ENCODE measurements at regions not wholly inside any gene's neighbourhood (a gene's known extent, or its start where the extent isn't known, plus 50 kb on each side); places are given as distances from the start of the nearest gene placed in this dataset.

DNA sequence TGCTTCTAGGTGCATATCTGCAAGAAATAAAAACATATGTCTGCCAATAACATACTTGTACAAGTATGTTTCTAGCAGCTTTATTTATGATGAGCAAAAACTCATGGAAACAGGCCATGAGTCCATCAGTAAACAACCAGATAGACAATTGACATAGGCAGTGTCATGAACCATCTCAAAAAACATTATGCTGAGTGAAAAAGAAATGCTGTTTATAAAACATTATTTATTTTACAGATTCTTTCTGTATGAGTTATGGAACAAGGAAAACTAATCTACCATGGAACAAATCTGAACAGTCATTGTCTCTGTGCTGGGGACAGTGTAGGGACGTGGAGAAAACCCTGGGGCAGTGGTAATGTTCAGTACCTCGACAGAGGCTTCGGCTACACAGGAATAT is 283.9 kb downstream of the UQCRFS1 start:
- DNase-seq, result no peak

DNA sequence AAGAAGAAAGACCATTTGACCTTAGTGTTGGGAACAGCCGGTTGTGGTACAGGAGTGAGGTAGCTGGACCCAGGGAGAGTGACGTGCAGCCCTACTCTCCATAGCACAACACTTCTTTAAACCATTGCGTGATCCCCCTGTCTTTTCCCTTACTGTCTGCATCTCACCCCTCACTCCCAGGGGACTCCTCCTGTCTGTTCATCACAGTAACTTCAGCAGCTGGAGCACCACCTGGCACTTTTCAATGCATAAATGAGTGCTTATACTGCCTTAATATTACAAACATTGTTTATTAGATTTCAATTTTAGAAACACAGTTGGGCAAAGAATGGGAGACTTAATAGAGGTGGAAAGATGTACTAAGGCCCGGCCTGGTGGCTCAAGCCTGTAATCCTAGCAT is 285.5 kb downstream of the UQCRFS1 start:
- DNase-seq, result no peak

DNA sequence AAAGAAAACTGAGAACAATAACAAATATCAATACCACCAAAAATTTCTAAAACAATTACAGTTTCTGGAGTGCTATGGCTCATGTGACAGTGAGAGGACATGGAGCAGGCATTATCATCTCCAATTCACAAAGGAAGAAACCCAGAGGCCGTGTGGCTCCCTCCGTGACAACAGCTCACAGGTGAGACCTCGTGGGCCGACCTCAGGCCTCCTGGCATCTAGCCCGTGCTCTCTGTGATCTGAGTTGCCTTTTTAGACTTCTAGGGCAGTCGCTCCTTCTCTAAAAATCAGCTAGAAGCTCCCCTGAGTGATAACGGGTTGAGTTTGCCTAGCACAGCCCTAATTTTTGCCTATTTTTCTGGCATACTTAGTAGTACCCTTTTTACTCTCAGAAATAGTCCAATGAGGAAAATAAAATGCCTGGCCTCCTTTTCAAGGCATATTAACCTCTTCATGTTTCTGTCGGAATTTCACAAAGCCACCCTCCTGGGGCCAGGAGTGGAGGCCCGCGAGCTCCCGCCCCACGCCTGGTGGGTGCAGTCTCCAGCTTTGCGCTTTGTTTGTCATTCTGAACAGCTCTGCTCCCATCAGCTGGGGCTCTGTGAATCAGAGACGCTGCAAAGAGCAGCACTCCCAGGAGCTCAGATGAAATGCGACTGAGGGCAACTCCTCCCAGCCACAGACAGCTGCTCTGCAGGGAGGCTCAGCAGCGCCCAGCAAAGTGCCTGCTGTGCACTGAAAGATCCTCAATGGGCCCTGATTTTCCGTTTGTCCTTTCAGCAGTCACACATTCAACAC is 292.5 kb downstream of the UQCRFS1 start:
- DNase-seq, result no peak

DNA sequence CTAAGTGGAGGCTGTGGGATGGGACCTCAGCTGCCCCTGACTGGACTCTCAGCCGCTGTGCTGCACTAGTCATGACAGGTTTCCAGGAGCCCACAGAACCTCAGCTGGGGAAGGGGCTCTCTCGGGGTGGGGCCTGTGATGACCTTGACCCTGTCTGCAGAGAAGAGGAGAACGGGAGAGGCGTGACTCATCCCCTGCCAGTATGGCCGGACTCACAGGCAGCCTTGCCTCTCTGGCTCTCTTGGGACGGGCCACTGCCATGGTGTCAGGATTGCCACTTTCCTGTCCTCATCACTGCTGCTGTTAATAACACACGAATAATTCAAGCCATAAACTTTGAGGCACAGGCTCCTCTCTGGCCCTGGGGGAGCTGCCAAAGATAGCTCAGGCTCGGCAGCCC is 295.3 kb downstream of the UQCRFS1 start:
- no peak for DNase-seq

DNA sequence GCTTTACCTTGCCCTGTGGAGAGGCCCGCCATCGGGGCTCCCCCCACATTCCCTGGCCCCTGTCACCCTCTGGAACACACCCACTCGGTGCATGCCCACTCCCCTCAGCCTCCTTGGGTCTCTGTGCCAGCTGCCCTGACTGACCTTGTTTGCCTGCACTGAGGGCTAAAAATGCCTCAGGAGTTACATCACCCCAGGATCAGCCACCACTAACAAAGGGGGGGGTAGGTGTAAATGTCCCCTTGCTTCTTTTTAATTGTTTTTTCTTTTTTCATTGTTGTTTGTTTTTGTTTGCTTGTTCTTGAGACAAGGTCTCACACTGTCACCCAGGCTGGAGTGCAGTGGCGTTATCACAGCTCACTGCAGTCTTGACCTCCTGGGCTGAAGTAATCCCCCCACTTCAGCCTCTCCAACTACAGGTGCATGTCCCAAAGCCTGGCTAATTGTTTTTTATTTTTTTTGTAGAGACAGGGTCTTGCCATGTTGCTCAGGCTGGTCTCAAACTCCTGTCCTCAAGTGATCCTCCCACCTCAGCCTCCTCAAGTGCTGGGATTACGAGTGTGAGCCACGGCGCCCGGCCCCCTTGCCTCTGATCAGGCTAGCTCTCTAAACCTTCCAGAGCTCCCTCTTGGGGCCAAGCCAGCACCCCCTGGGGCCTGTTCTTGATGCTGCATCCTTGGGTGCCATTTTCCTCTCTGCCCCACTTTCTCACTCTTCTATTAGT is 297.1 kb downstream of the UQCRFS1 start:
- no peak for DNase-seq

DNA sequence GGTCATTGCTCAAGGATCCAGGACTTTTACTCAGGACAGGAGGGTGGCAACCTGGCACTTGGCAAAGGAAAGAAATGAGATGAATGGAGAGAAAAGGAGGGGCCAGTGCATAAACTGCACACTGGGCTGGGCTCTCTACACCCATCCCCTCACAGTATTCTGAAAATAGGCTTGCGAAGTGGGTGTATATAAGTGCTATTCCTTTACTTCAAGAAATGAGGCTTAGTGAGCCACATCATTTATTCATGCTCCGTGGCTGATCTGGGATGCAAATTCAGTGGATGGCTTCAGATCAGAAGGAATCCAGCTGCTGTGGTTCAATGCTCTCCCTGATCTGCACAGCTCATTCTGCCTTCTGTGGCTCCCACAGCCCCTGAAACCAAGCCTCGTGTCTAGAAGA is 297.7 kb downstream of the UQCRFS1 start:
- no peak for DNase-seq

DNA sequence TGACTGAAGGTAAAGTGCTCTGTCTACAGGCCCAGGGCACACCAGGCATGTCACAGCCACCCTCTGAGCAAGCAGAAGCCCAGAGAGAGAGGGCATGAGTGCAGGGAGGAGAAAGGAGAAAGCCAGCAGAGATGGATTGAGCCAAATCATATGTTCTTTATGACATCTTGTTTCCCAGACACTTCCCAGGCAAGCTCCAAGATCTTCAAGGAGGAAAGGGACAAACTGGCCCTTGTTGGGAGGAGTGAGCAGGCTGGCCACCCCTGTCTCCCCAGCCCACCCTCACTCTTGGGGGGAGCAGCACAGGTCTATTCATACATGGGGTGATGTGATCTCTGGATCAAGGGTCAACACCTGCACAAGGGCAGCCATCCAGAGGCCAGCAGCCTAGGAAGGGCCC is 298.8 kb downstream of the UQCRFS1 start:
- no peak for DNase-seq

DNA sequence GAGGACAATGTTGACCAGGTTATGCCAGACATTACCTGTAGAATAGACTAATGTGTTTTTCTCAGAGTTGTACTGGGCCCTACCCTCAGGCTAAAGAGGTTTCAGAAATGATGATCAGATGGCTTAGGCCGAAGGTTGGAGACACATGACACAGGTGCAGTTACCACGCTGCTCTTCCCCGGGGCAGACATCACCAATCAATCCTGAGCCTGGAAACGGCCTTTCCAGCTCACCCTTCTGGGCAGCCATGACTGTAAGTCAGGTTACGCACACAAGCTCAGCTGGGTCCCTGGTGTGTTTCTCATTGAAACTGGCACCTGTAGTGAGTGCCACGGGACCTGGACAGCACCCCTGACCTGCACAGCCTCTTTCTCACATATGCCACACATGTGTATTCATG is 299.3 kb downstream of the UQCRFS1 start:
- DNase-seq, result no peak

DNA sequence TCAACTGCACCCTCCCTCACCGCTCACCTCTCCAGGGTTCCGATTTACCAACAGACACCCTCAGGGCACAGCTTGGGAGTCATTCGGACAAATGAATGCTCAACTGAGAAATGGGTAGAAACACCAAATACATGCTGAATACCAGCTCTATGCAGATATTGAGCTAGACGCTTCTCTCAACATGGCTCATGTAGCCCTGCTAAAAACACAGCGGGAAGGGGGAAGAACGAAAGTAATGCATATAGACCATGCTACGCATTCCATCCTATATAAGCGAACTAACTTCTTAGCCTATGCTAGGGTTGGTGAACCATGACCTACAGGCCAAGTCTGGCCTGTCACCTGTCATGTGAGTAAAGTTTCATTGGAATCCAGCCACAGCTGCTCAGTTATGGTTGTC is 304.0 kb downstream of the UQCRFS1 start:
- DNase-seq, result no peak

DNA sequence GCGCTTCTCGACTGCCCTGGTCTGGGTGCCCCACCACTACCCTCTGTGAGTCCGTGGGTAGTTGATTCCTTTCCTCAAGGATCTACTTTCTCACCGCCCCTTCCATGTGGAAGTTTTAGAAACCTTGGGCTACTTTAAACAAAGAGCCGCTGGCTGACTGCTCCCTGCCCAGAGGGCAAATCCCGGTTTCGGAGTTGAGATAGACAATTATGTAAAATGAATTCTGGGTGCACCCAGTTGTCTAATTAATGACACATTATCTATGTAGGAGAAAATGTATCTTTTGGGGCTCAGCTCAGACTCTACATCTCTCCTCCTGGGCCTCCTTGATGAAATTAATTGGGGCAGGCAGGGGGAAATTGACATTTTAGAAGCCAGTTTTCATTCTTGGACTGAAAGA is 305.4 kb downstream of the UQCRFS1 start:
- DNase-seq, result no peak

DNA sequence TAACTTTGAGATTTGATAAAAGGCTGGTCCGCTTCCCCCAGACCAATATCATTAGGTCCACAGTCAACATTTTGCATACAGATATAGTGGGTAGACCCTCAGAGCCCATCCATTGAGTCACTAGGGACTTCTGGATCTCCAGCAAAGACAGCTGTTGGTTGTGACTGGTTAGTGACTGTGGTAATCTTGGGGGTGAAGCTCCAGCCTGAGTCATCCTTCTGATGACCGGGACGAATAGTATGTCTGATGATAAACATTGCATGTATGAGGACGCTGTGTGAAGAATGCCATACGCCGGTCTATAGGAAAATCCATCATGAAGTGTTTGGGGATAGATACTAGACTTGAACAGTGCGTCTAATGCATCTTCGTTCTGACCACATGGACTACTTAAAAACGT is 307.0 kb downstream of the UQCRFS1 start:
- DNase-seq, result no peak

DNA sequence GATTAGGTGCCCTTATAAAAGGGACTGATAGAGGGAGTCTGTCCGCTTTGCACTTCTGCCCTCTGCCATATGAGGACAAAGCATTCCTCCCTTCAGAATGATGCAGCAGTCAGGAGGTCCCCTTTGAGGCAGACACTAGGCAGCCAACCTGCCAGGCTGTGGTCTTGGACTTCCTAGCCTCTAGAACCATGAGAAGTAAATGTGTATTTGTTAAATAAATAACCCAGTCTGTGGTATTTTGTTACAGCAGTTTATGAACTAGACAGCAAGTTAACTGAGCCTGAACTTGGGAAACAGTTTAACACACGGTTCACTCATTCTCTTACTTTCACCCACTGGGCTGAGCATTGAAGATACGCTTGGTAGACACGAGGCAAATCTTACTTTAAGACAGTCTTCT is 313.2 kb downstream of the UQCRFS1 start:
- DNase-seq, result no peak

DNA sequence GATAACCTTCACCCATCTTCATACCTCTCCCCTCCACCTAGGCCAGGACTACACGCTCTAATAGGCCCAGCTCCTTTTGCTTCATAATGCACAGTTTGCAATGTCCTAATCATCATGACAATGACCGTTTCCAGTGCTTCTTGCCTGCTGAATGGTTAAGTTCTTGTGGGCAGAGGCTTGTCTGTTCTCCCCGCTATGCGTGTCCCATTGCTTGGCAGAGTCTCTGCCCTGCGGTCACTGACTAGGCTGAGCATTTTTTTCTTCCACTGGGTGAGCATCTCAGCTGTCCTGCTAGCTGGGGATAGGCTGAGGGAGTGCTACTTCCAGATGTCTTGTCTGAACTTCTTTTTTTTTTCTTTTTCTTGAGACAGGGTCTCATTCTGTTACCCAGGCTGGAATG is 314.7 kb downstream of the UQCRFS1 start:
- DNase-seq, result no peak

DNA sequence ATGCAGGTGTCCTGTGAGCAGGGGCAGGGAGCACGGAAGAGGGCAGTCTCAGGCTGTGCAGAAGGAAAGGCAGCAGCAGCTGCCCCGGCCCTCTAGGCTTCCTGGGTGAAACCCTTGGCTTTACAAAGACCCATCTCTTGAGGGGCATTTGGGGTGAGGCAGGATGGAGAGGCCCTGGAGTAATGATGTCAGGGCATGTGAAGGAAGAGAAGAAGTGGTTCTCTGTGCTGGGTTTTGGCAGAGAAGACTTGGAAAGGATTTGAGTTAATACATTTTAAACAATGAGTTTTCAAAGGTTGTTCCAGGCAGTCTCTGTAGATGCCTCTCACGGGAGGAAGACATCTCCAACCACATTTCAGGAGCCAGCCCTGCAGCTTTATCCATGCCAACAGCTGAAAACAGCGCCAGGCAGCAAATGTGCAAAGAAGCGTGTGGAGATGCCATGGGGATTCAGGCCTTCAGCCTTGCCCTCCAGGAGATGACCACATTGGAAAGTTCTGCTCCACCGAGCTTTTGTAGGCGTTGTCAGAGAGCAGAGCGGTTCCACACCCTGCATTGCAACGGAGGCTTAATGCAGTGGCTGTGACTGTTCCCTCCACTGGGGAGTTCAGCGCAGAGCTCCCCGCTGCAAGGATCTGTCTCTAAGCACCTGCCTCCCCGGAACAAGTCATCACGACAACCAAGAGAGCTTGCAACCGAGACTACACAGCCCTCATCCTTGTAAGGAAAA is 322.8 kb downstream of the UQCRFS1 start:
- DNase-seq, result no peak

DNA sequence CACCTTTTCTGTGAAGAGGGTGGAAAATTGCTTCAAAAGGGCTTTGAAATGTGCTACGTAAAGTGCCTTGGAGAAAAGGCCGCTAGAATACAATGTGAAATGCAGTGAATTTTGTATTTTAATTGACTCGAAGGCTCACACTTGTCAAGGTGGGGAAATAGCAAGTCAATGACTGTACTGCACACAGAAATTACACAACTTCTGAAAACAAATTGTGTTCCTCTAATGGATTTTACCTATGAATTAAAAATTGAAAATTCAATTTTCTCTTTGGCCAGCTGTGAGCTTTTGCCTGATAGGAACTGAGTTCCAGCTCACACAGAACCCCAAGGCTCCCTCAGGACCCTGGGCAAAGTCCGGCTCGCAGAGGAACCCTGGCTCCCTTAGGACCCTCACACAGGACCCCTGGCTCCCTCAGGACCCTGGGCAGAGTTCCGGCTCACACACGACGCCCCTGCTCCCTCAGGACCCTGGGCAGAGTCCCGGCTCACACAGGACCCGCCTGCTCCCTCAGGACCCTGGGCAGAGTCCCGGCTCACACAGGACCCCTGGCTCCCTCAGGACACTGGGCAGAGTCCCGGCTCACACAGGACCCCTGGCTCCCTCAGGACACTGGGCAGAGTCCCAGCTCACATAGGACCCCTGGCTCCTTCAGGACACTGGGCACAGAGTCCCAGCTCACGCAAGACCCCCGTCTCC is 324.9 kb downstream of the UQCRFS1 start:
- no peak for DNase-seq

DNA sequence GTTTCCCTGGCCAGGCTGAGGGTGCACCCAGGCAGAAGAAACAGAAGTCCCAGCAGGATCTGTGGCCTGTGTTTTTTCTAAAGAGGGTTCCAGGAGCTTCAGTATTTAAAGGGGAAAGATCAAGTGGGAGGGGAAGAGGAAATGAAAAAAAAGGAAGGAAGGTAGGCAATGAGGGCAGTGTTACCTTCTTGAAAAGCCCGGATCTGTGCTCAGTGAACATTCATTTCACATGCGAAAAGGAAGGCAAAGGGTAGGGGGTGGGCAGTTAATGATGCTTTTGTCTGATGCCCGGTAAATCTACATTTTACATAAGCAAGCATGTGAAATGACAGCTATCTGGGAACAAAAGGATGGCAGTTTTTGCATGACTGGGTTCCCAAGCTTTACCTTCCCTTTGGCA is 326.2 kb downstream of the UQCRFS1 start:
- DNase-seq, result no peak

DNA sequence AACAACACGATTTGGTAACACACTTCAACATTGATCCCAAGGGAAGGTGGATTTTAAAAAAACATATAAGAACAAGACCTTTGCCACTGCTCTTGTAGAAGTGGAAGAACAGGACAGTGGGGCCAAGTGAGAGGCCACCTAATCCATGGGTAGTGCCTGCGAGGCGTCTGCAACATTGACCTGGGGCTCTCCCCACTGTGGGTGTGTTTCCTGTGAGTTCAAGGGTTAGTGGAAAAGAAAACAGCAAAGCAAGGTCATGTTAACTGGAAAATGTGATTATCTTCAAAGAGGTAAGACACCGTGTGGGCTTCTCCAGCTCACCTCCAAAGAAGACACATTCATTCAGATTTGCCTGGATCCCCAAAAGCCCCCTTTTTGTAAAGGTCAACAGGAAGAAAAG is 327.0 kb downstream of the UQCRFS1 start:
- DNase-seq, result no peak

DNA sequence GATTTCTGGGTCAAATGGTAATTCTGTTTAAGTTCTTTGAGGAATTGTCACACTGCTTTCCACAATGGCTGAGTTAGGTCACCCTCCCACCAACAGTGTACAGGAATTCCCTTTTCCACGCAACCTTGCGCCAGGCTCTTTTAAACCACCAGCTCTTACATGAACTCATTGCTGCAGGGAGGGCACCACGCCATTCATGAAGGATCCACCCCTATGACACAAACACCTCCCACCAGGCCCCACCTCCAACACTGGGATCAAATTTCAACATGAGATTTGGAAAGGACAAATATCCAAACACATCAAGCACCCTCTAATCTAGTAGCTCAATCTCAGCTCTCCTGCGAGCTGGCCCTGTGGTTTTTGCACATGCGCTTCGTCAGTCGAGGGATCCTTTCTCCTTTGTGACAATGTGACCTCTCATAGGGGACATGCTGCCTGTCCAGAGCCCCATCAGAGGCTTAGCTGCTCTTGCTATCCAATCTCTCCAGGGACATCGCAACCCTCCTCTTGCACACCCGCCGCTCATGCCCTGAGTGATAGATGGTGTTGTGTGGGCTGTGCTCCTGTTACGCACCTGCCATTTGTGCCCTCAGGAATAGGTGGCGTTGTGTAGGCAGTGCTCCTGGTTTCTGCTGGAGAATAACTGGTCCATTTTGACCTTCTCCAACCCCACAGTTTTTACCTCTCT is 328.0 kb downstream of the UQCRFS1 start:
- DNase-seq, result no peak

DNA sequence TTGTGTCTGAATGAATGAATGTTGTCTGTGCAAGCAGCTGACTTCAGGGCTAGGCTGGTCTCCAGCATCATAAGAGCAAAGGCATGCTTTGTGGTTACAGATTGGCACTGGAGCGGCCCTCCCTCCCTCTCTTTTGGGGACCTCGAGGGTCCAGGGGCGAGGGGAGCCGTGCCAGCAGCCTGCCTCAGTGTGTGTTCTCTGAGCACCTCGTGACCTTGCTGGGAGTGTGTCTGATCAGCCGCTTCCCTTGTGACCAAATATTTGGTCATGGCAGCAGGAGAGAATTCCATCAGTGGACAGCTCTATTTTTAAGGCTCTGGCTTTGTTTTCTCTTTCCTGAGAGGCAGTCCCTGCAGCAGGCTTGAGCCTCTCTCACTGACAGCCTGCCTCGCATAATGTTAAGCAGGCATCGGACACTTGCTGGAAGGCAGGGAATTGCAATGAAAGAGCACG is 329.7 kb downstream of the UQCRFS1 start:
- DNase-seq, result no peak

DNA sequence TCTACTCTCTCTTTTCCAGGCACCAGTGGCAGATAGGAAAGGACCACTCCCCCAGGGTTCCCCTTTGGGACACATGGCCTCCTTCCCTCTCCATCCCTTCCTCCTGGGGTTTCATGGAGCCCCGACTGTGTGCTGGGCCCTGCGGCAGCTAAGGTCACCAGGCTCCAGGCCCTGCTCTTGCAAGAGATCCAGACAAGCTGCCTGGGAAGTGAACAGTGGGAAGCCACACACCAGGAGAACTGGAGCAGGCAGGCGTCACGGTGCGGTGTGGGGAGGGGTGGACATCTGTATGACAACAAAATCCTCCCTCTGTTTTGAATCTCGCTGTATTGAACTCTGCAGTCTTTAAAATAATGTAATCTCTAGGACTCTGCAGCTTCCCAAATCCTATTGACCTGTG is 330.1 kb downstream of the UQCRFS1 start:
- DNase-seq, result no peak

DNA sequence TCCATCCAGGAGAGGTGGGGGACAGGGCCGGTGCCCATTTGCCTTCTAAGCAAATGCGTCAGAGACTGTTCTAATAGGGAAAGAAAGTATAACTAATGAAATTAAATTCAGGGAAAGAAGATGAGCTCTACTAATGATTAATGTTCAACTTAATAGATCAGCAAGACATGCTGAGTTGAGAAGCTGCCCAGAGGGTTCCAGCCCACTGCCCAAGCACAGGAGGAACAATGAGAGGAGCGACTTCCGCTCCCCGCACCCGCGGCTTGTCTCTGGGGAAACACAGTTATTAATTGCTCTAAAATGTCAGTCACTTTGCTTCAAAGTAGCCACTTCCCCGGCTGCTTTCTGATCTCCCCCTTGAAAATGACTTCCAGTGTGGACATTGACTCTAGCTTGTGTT is 331.3 kb downstream of the UQCRFS1 start:
- DNase-seq, result no peak

DNA sequence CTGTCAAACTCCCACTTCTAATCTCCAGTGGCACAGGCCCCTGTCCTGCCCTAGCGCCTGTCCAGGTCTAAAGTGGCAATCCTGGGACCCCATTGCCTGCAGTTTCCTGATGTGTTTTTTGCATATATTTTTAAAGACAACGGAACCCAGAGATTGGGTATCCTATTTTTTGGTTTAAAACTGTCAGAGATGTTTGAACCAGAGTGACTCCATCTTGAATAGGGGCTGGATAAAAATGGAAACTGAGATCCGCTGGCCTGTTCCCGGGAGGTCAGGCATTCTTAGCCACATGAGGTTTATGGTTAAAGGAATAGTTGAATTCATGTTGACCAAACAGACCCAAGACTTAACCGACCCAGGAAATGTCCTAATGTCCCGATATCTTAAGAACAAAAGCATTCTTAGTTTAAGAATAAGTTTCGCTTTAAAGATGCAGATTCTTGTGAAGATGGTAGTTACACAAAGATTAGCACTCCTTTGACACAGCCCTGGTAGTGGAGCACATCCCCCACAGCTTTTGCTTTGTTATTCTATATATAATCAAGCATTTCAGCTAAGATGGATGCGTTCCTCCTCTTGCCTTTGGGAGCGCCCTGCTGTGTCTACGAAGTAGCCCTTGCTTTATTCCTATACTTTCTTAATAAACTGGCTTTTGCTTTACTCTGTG is 332.1 kb downstream of the UQCRFS1 start:
- DNase-seq, result no peak
